H1 (cell line): ENCODE measurements at regions not wholly inside any gene's neighbourhood (a gene's known extent, or its start where the extent isn't known, plus 50 kb on each side); places are given as distances from the start of the nearest gene placed in this dataset.

Experiments
- CTCF ChIA-PET: fragments of 300-600 bp; sonication (Branson Sonifier 250); formaldehyde crosslinking; loops from one replicate; lab custom pipeline; 2021; ENCODE audit not compliant: partially characterized antibody; lab: Charles Lee
- POLR2A ChIA-PET: fragments of 300-600 bp; sonication (Branson Sonifier 250); formaldehyde crosslinking; loops from one replicate; lab custom pipeline; 2021; ENCODE audit warnings: inconsistent platforms; ENCODE audit not compliant: partially characterized antibody; lab: Charles Lee
- DNase-seq, 2 experiments: peaks; one replicate each; pipeline versions ENCODE4 v3.0.0 to v3.0.0-alpha.2; 2010 to 2022; ENCODE audit warnings: low spot score in 2 of 2, low read depth in 1 of 2, mixed read lengths in 1 of 2
- FAIRE-seq: peaks from 2 replicates; lab custom pipeline; 2011; peaks lifted over from hg19 to GRCh38; lab: Jason Lieb, UNC
- H2AFZ ChIP-seq: 2 replicates; pipeline ENCODE4 v1.8.1; 2012; ENCODE audit warnings: low read length, inconsistent platforms
- H2AK5ac ChIP-seq: 2 replicates; pipeline ENCODE4 v1.6.1; 2013; ENCODE audit warnings: low read depth, low read length
- H2BK120ac ChIP-seq: replicated peaks from 2 replicates; pipeline ENCODE3; 2013; ENCODE audit warnings: low read depth, low read length, inconsistent platforms
- H2BK12ac ChIP-seq: 2 replicates; pipeline ENCODE4 v1.6.1; 2013; ENCODE audit warnings: low read depth, low read length
- H2BK15ac ChIP-seq: 2 replicates; pipeline ENCODE4 v1.6.1; 2013; ENCODE audit warnings: low read length
- H2BK20ac ChIP-seq: 2 replicates; pipeline ENCODE4 v1.6.1; 2013; ENCODE audit warnings: low read length
- H2BK5ac ChIP-seq: 2 replicates; pipeline ENCODE4 v1.6.1; 2013; ENCODE audit warnings: low read depth, low read length
- H3K14ac ChIP-seq: 2 replicates; pipeline ENCODE4 v1.6.1; 2013; ENCODE audit warnings: inconsistent platforms; ENCODE audit not compliant: insufficient read length
- H3K18ac ChIP-seq: 2 replicates; pipeline ENCODE4 v1.6.1; 2013; ENCODE audit warnings: low read length; ENCODE audit errors: extremely low read depth
- H3K23ac ChIP-seq: 2 replicates; pipeline ENCODE4 v1.6.1; 2013; ENCODE audit warnings: inconsistent platforms; ENCODE audit not compliant: insufficient read length
- H3K23me2 ChIP-seq: 2 replicates; pipeline ENCODE4 v1.6.1; 2013; ENCODE audit warnings: low read depth, low read length
- H3K27ac ChIP-seq: 2 replicates; pipeline ENCODE4 v1.6.1; 2011; ENCODE audit warnings: low read depth, low read length, inconsistent platforms
- H3K27me3 ChIP-seq, 4 experiments: replicated peaks in 1 of 4; 1 replicate in 1 of 4; 2 replicates in 3 of 4; pipeline versions ENCODE4 v1.6.1 to v1.8.1; 2011 to 2013; ENCODE audit warnings: low read length in 3 of 4, mild to moderate bottlenecking in 3 of 4, inconsistent platforms in 2 of 4, mixed read lengths in 2 of 4, moderate library complexity in 1 of 4; ENCODE audit not compliant: control insufficient read depth in 3 of 4, insufficient read depth in 3 of 4; ENCODE audit errors: extremely low read depth in 1 of 4
- H3K36me3 ChIP-seq, 4 experiments: 2 replicates each; pipeline versions ENCODE4 v1.6.1 to v1.8.1; 2011 to 2013; ENCODE audit warnings: mild to moderate bottlenecking in 4 of 4, low read length in 3 of 4, moderate library complexity in 2 of 4, control low read depth in 1 of 4, inconsistent platforms in 1 of 4; ENCODE audit not compliant: insufficient read depth in 4 of 4, control insufficient read depth in 2 of 4
- H3K4ac ChIP-seq: replicated peaks from 2 replicates; pipeline ENCODE3; 2013; ENCODE audit warnings: low read length, low read depth, mixed read lengths, inconsistent platforms; ENCODE audit not compliant: insufficient read length
- H3K4me1 ChIP-seq, 4 experiments: replicated peaks in 1 of 4; 1 replicate in 1 of 4; 2 replicates in 3 of 4; pipeline versions ENCODE4 v1.6.1 to v1.8.1; 2011 to 2013; ENCODE audit warnings: low read length in 3 of 4, inconsistent platforms in 2 of 4, mixed read lengths in 1 of 4; ENCODE audit not compliant: insufficient read depth in 4 of 4, control insufficient read depth in 3 of 4
- H3K4me2 ChIP-seq, 2 experiments: 2 replicates each; pipeline versions ENCODE4 v1.6.1 to v1.8.1; 2011 to 2013; ENCODE audit warnings: low read depth in 2 of 2, low read length in 2 of 2, control low read depth in 1 of 2, inconsistent platforms in 1 of 2, mild to moderate bottlenecking in 1 of 2; ENCODE audit not compliant: insufficient read depth in 1 of 2
- H3K4me3 ChIP-seq, 4 experiments: fragments of 200-600, 300-600 bp in 1 of 4; sonication (generic), shearing (Covaris generic), sonication (Bioruptor Twin) in 1 of 4; 2 replicates each; pipeline versions ENCODE4 v1.5.1 to v1.8.1; 2011 to 2016; ENCODE audit warnings: low read length in 4 of 4, low read depth in 3 of 4, control low read depth in 2 of 4, inconsistent platforms in 2 of 4, mild to moderate bottlenecking in 2 of 4, mixed read lengths in 1 of 4, moderate library complexity in 1 of 4; ENCODE audit not compliant: insufficient read depth in 2 of 4; ENCODE audit errors: extremely low read depth in 1 of 4
- H3K56ac ChIP-seq: replicated peaks from 2 replicates; pipeline ENCODE3; 2013; ENCODE audit warnings: low read depth, mild to moderate bottlenecking, mixed read lengths, low read length, inconsistent platforms; ENCODE audit not compliant: insufficient read length
- H3K79me1 ChIP-seq: 2 replicates; pipeline ENCODE4 v1.6.1; 2013; ENCODE audit warnings: low read depth, low read length, control low read depth
- H3K79me2 ChIP-seq, 2 experiments: 2 replicates each; pipeline versions ENCODE4 v1.6.1 to v1.8.1; 2012 to 2013; ENCODE audit warnings: low read length in 2 of 2, mild to moderate bottlenecking in 2 of 2, inconsistent platforms in 1 of 2; ENCODE audit not compliant: insufficient read depth in 2 of 2, control insufficient read depth in 1 of 2
- H3K9ac ChIP-seq, 4 experiments: replicated peaks in 1 of 4; 1 replicate in 1 of 4; 2 replicates in 3 of 4; pipeline versions ENCODE4 v1.6.1 to v1.8.1; 2011 to 2013; ENCODE audit warnings: low read depth in 3 of 4, low read length in 3 of 4, control low read depth in 2 of 4, mild to moderate bottlenecking in 2 of 4, moderate library complexity in 2 of 4, inconsistent platforms in 1 of 4; ENCODE audit errors: extremely low read depth in 1 of 4
- H3K9me3 ChIP-seq, 2 experiments: 2 replicates each; pipeline versions ENCODE4 v1.6.1 to v1.8.1; 2012 to 2013; ENCODE audit warnings: mild to moderate bottlenecking in 2 of 2, moderate library complexity in 2 of 2, control low read depth in 1 of 2, inconsistent platforms in 1 of 2, low read depth in 1 of 2, low read length in 1 of 2, mixed read lengths in 1 of 2; ENCODE audit not compliant: insufficient read depth in 2 of 2
- H4K20me1 ChIP-seq, 2 experiments: replicated peaks in 1 of 2; 2 replicates each; pipeline versions ENCODE3 to v1.8.1; 2011 to 2013; ENCODE audit warnings: inconsistent platforms in 2 of 2, low read length in 2 of 2, mild to moderate bottlenecking in 1 of 2; ENCODE audit not compliant: insufficient read depth in 2 of 2, control insufficient read depth in 1 of 2
- H4K5ac ChIP-seq: 2 replicates; pipeline ENCODE4 v1.6.1; 2013; ENCODE audit warnings: low read length, low read depth, mixed read lengths, inconsistent platforms; ENCODE audit not compliant: insufficient read length
- H4K8ac ChIP-seq: 2 replicates; pipeline ENCODE4 v1.8.0; 2013; ENCODE audit warnings: mild to moderate bottlenecking, moderate library complexity, low read length, inconsistent platforms; ENCODE audit not compliant: insufficient read depth; ENCODE audit errors: extremely low read depth
- H4K91ac ChIP-seq: replicated peaks from 2 replicates; pipeline ENCODE3; 2013; ENCODE audit warnings: low read length, mixed read lengths, inconsistent platforms; ENCODE audit not compliant: insufficient read length
- BACH1 ChIP-seq: IDR thresholded peaks from 2 replicates; pipeline ENCODE4 v1.6.1; 2012; ENCODE audit warnings: low read length, improper control_type of control experiment
- POLR2AphosphoS5 ChIP-seq: IDR thresholded peaks from 2 replicates; pipeline ENCODE4 v1.6.1; 2011; ENCODE audit warnings: low read depth, low read length
- SIX5 ChIP-seq: IDR thresholded peaks from 2 replicates; pipeline ENCODE4 v1.6.1; 2011; ENCODE audit warnings: mild to moderate bottlenecking, low read depth, low read length
- ZNF274 ChIP-seq: IDR thresholded peaks from 2 replicates; pipeline ENCODE4 v1.7.0; 2012; ENCODE audit warnings: low read length, borderline replicate concordance; ENCODE audit errors: extremely low read depth
- WGBS, 2 experiments: shearing (Covaris generic) in 1 of 2; methylation state at CpG; one replicate each; pipeline versions ENCODE4 v1.1.6 to v1.1.7; 2013 to 2015; ENCODE audit warnings: low lambda C conversion rate in 2 of 2, mixed read lengths in 2 of 2, inconsistent platforms in 1 of 2, low coverage in 1 of 2, missing lambda C conversion rate in 1 of 2; ENCODE audit not compliant: insufficient replicate concordance in 2 of 2, insufficient coverage in 1 of 2, insufficient read length in 1 of 2; ENCODE audit errors: extremely low coverage in 1 of 2, missing lambda C conversion rate in 1 of 2; 5-methylcytosine and 5-hydroxymethylcytosine counted together

DNA sequence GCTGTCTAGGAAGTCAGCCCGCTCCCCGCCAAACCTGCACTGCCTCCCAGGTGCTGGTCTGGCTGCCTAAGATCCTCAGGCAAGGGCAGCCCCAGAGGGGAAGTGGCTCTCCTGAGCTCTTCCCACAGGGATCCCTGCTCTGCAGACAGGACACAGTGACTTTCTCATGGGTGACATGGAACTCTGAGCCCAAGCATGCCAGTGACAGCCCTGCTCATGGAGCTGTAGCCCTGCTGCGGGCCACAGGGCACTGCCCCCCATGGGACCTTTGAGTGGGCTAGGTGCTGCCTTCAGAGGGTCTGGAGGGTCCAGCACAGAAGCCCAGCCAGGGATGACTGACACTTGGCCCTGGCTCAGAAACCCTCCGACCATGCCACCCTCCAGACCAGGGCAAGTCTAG, 109.1 kb downstream of the TUBA3C start:
- Histone ChIP-seq H4K20me1 (peaks cover 0 to 7% of the 10 kb centered on the region in 2 experiments), H2BK15ac (no peak overlapping the region), H3K4me3 (no peak overlapping the region), H3K23ac (no peak overlapping the region), H2BK20ac (no peak overlapping the region), H3K9me3 (peaks cover 60 to 95% of the 10 kb centered on the region in 2 experiments), H4K8ac (no peak overlapping the region), H3K79me2 (no peaks in the 10 kb centered on the region), H3K4ac (no peak overlapping the region), H3K9ac (no peak overlapping the region), H3K14ac (no peak overlapping the region), H2AFZ (no peak overlapping the region), H3K27ac (no peak overlapping the region), H2BK120ac (no peak overlapping the region), H3K79me1 (no peaks in the 10 kb centered on the region), H3K4me2 (no peak overlapping the region), H3K56ac (no peak overlapping the region), H3K36me3 (no peaks in the 10 kb centered on the region), H2AK5ac (no peak overlapping the region), H2BK12ac (no peak overlapping the region), H3K18ac (no peak overlapping the region), H3K27me3 (no peaks in the 10 kb centered on the region), H3K4me1 (no peaks in the 10 kb centered on the region), H4K91ac (no peak overlapping the region), H2BK5ac (no peak overlapping the region), H3K23me2 (peaks cover 12% of the 10 kb centered on the region; the same call in 1 of the 2 replicates), H4K5ac (no peak overlapping the region)
- DNase-seq (no peak), FAIRE-seq (no peak)
- TF ChIP-seq SIX5 (no peak), BACH1 (no peak), POLR2AphosphoS5 (no peak), ZNF274 (no peak)
- ChIA-PET POLR2A (no interaction called here), CTCF (no interaction called here)
- WGBS, 2 experiments: 98% methylated on average over 4 of the region's 4 CpGs; no CpG with 5 or more reads in 1 of the 2 experiments
